ENCODE measurements at regions not wholly inside any gene's neighbourhood (a gene's known extent, or its start where the extent isn't known, plus 50 kb on each side); places are given as distances from the start of the nearest gene placed in this dataset.

- H3K4me3 ChIP-seq (ENCODE audit: low read depth, low read length, poor library complexity, severe bottlenecking), result no peak overlapping the region
- intact Hi-C loops (cut with micrococcal nuclease; ENCODE audit: unreplicated experiment), result no loop called here
- BruUV-seq (replicated peaks), result no TSS peak
- no peaks in the 10 kb centered on the region for H3K27me3 ChIP-seq (replicated peaks; ENCODE audit: insufficient read depth, low read depth, low read length, poor library complexity)
- H3K9me3 ChIP-seq (ENCODE audit: low read depth, low read length, poor library complexity, severe bottlenecking), result no peaks in the 10 kb centered on the region
- no peak for DNase-seq (ENCODE audit: low spot score)
- no peak overlapping the region for H3K27ac ChIP-seq (ENCODE audit: low read depth, low read length, poor library complexity, severe bottlenecking)
- CTCF ChIA-PET, result no interaction called here
- peaks cover 6% of the 10 kb centered on the region for H3K4me1 ChIP-seq (ENCODE audit: insufficient read depth, low read length, poor library complexity, severe bottlenecking)
- H3K36me3 ChIP-seq (ENCODE audit: insufficient read depth, low read length, poor library complexity, severe bottlenecking), result no peaks in the 10 kb centered on the region
- TF ChIP-seq EZH2 (IDR thresholded peaks at IDR 0.05; ENCODE audit: borderline replicate concordance, low read depth, low read length, poor library complexity, severe bottlenecking) (no peak), CTCF (conservative IDR thresholded peaks at IDR 0.05; ENCODE audit: low read depth, low read length) (no peak)
- POLR2A ChIA-PET (ENCODE audit: low non-redundant PET), result no interaction called here
These were observed 186.4 kb upstream of the ZRANB2 start for GRCh38 chr1:71267220-71267619.

GRCh38 chr1:71264039-71264438, 183.2 kb upstream of the ZRANB2 start:
- Histone ChIP-seq H3K9me3 (ENCODE audit: low read depth, low read length, poor library complexity, severe bottlenecking) (no peaks in the 10 kb centered on the region), H3K4me1 (ENCODE audit: insufficient read depth, low read length, poor library complexity, severe bottlenecking) (no peaks in the 10 kb centered on the region), H3K27ac (ENCODE audit: low read depth, low read length, poor library complexity, severe bottlenecking) (no peak overlapping the region), H3K27me3 (replicated peaks; ENCODE audit: insufficient read depth, low read depth, low read length, poor library complexity) (peaks cover 6% of the 10 kb centered on the region), H3K4me3 (ENCODE audit: low read depth, low read length, poor library complexity, severe bottlenecking) (no peak overlapping the region), H3K36me3 (ENCODE audit: insufficient read depth, low read length, poor library complexity, severe bottlenecking) (no peaks in the 10 kb centered on the region)
- POLR2A ChIA-PET (ENCODE audit: low non-redundant PET), result no interaction called here
- DNase-seq (ENCODE audit: low spot score), result no peak
- TF ChIP-seq CTCF (conservative IDR thresholded peaks at IDR 0.05; ENCODE audit: low read depth, low read length) (no peak), EZH2 (IDR thresholded peaks at IDR 0.05; ENCODE audit: borderline replicate concordance, low read depth, low read length, poor library complexity, severe bottlenecking) (no peak)
- no TSS peak for BruUV-seq (replicated peaks)
- CTCF ChIA-PET, result no interaction called here
- intact Hi-C loops (cut with micrococcal nuclease; ENCODE audit: unreplicated experiment), result no loop called here

- intact Hi-C loops (cut with micrococcal nuclease; ENCODE audit: unreplicated experiment), result no loop called here
- no peak for TF ChIP-seq CTCF (conservative IDR thresholded peaks at IDR 0.05; ENCODE audit: low read depth, low read length)
- no peak for TF ChIP-seq EZH2 (IDR thresholded peaks at IDR 0.05; ENCODE audit: borderline replicate concordance, low read depth, low read length, poor library complexity, severe bottlenecking)
- DNase-seq (ENCODE audit: low spot score), result no peak
- no peak overlapping the region for H3K4me3 ChIP-seq (ENCODE audit: low read depth, low read length, poor library complexity, severe bottlenecking)
- no peak overlapping the region for H3K27ac ChIP-seq (ENCODE audit: low read depth, low read length, poor library complexity, severe bottlenecking)
- H3K36me3 ChIP-seq (ENCODE audit: insufficient read depth, low read length, poor library complexity, severe bottlenecking), result no peaks in the 10 kb centered on the region
- no peaks in the 10 kb centered on the region for H3K9me3 ChIP-seq (ENCODE audit: low read depth, low read length, poor library complexity, severe bottlenecking)
- no TSS peak for BruUV-seq (replicated peaks)
- ChIA-PET POLR2A (ENCODE audit: low non-redundant PET) (no interaction called here), CTCF (no interaction called here)
- no peaks in the 10 kb centered on the region for H3K4me1 ChIP-seq (ENCODE audit: insufficient read depth, low read length, poor library complexity, severe bottlenecking)
- peaks cover 6% of the 10 kb centered on the region for H3K27me3 ChIP-seq (replicated peaks; ENCODE audit: insufficient read depth, low read depth, low read length, poor library complexity)
These were observed 182.1 kb upstream of the ZRANB2 start for GRCh38 chr1:71262970-71263369.

All from A673 (cell line).